ENCODE measurements at regions not wholly inside any gene's neighbourhood (a gene's known extent, or its start where the extent isn't known, plus 50 kb on each side); places are given as distances from the start of the nearest gene placed in this dataset.
"Not testable (repeated sequence)": the region's sequence is repeated elsewhere in the genome, so short reads cannot be mapped to it uniquely, and the experiment has no call there.

GRCh38 chr1:30450818-30451233, 272.6 kb downstream of the MATN1 start:
- no peak for DNase-seq

GRCh38 chr1:30450148-30450817, 273.1 kb downstream of the MATN1 start:
- no peak for DNase-seq

- no peak for DNase-seq
Observed at GRCh38 chr1:30449428-30450147, 273.8 kb downstream of the MATN1 start.

- DNase-seq: no peak
Observed at GRCh38 chr1:30449003-30449402, 274.4 kb downstream of the MATN1 start.

GRCh38 chr1:30447701-30448100, 275.7 kb downstream of the MATN1 start:
- no peak for DNase-seq

GRCh38 chr1:30447080-30447479, 276.3 kb downstream of the MATN1 start:
- no peak for DNase-seq

GRCh38 chr1:30446508-30446907, 276.9 kb downstream of the MATN1 start:
- DNase-seq: no peak

- DNase-seq: no peak
Observed at GRCh38 chr1:30446095-30446494, 277.3 kb downstream of the MATN1 start.

- DNase-seq: no peak
Observed at GRCh38 chr1:30445449-30445848, 277.9 kb downstream of the MATN1 start.

GRCh38 chr1:30444850-30445249, 278.5 kb downstream of the MATN1 start:
- no peak for DNase-seq

GRCh38 chr1:30444401-30444800, 279.0 kb downstream of the MATN1 start:
- DNase-seq: no peak

GRCh38 chr1:30438274-30438673, 285.1 kb downstream of the MATN1 start:
- DNase-seq: not testable (repeated sequence)

- no peak for DNase-seq
Observed at GRCh38 chr1:30437059-30437576, 286.3 kb downstream of the MATN1 start.

- no peak for DNase-seq
Observed at GRCh38 chr1:30427545-30427944, 295.8 kb downstream of the MATN1 start.

GRCh38 chr1:30425046-30425445, 298.3 kb downstream of the MATN1 start:
- DNase-seq: no peak

GRCh38 chr1:30423570-30423969, 299.8 kb downstream of the MATN1 start:
- no peak for DNase-seq

GRCh38 chr1:30422251-30422650, 301.1 kb downstream of the MATN1 start:
- no peak for DNase-seq

- DNase-seq: no peak
Observed at GRCh38 chr1:30420519-30421050, 302.8 kb downstream of the MATN1 start.

- DNase-seq: no peak
Observed at GRCh38 chr1:30419831-30420230, 303.6 kb downstream of the MATN1 start.

GRCh38 chr1:30418939-30419720, 304.3 kb downstream of the MATN1 start:
- DNase-seq: no peak

- DNase-seq: no peak
Observed at GRCh38 chr1:30418061-30418938, 305.1 kb downstream of the MATN1 start.

GRCh38 chr1:30417701-30418046, 305.7 kb downstream of the MATN1 start:
- no peak for DNase-seq
